LNCaP clone FGC (cell line): ENCODE measurements at regions not wholly inside any gene's neighbourhood (a gene's known extent, or its start where the extent isn't known, plus 50 kb on each side); places are given as distances from the start of the nearest gene placed in this dataset.

Experiments
- DNase-seq: peaks from one replicate; pipeline ENCODE4 v3.0.0-alpha.2; 2011; ENCODE audit warnings: low read depth
- H3K4me3 ChIP-seq: 2 replicates; pipeline ENCODE4 v1.5.1; 2011; ENCODE audit warnings: mild to moderate bottlenecking, low read depth, low read length, control low read depth
- TF ChIP-seq, protein P1 (sequence below): IDR thresholded peaks from 2 replicates; pipeline ENCODE4 v1.5.1; 2012; ENCODE audit warnings: mild to moderate bottlenecking; ENCODE audit not compliant: control insufficient read depth, insufficient read depth; ENCODE audit errors: extremely low read depth

DNA sequence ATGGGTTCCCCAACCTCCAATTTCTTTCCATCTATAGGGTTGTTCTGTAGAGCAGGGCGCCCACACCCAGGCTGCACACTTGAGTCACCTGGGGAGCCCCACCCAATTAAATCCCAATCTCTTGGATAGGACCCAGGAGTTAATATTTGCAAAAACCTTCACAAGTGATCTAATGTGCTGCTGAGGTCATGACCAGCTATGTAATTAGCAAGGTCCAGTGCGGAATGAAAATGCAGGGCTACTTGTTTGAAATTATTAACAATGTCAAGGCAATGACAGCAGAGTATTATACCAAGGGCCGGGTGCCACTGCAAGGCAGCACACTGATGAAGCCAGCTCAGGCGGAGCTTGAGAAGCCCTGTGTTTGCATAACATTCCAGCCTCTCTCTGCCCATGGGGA is 302.7 kb downstream of the MAF start:
- no peak for DNase-seq
- TF ChIP-seq, protein P1, sequence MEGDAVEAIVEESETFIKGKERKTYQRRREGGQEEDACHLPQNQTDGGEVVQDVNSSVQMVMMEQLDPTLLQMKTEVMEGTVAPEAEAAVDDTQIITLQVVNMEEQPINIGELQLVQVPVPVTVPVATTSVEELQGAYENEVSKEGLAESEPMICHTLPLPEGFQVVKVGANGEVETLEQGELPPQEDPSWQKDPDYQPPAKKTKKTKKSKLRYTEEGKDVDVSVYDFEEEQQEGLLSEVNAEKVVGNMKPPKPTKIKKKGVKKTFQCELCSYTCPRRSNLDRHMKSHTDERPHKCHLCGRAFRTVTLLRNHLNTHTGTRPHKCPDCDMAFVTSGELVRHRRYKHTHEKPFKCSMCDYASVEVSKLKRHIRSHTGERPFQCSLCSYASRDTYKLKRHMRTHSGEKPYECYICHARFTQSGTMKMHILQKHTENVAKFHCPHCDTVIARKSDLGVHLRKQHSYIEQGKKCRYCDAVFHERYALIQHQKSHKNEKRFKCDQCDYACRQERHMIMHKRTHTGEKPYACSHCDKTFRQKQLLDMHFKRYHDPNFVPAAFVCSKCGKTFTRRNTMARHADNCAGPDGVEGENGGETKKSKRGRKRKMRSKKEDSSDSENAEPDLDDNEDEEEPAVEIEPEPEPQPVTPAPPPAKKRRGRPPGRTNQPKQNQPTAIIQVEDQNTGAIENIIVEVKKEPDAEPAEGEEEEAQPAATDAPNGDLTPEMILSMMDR, result no peak
- no peak overlapping the region for H3K4me3 ChIP-seq

DNA sequence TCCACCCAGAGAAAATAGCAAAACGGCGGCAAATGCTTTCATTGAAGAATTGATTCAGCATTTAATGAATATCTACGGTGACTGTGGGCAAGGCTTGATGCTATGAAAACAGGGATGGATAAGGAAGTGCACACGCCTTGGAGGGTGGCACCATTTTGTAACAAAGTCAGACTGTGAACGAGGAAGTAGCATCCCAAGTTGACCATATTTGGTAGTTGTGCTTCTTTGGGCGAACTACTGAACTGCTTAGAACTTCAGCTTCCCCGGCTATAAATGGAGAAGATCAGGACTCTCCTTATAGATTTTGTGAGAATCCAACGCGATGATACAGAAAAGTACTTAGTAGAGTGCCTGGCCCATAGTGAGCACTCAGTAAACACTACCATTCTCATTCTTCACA is 303.2 kb downstream of the MAF start:
- no peak for DNase-seq
- H3K4me3 ChIP-seq, result no peak overlapping the region
- TF ChIP-seq, protein P1, result no peak

DNA sequence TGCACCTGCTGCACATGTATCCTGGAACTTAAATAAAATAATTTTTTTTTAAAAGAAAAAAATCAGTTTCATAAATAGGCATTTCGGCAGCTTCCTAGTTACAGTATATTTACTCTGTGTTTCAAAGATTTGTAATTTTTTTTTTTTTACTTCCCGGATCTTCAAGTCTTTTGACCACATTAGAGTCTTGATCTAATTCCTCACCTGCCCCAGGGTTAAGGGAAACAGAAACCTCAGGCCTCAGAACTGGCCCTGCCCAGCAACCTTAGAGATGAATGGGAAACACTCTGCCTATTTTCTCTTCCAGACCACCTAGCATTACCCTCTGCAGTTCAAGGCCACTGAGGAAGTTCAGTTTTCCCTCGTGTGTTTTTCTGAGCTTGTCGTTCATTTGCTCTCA is 304.0 kb downstream of the MAF start:
- no peak overlapping the region for H3K4me3 ChIP-seq
- DNase-seq, result no peak
- TF ChIP-seq, protein P1, result no peak

DNA sequence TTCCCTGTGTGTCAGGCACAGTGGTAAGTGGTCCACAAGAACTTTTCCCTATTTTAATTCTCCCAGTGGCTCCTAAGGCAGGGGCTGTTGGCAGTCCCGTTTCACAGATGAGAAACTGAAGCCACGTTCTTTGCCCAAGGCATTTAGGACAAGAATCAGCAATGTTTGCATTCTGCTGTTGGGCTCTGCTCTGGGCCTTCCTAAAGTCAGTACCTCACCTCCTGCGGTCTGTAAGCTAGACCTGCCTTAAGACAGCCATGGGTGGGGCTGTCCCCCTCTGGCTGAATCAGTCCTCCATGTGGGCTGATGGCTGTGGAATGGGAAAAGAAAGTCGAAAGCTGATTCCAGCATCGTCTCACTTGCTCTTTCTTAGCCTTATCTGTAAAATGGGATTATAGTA is 304.8 kb downstream of the MAF start:
- no peak for DNase-seq
- TF ChIP-seq, protein P1, result no peak
- H3K4me3 ChIP-seq, result no peak overlapping the region

DNA sequence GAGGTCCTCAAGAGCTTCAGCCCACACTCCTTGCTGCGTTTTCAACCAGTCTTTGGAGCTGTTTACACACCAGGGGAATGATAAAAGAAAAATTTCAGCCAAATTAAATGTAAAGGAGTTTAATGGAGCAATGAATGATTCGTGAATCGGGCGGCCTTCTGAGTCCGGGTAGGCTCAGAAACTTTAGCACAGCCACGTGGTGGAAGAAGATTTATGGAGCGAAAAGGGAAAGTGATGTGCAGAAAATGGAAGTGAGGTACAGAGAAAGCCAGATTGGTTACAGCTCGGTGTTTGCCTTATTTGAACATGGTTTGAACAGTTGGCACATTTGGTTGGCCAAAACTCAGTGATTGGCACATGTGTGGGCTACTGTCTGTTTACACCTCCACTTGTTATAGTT is 305.4 kb downstream of the MAF start:
- no peak for DNase-seq
- TF ChIP-seq, protein P1, result no peak
- no peak overlapping the region for H3K4me3 ChIP-seq

DNA sequence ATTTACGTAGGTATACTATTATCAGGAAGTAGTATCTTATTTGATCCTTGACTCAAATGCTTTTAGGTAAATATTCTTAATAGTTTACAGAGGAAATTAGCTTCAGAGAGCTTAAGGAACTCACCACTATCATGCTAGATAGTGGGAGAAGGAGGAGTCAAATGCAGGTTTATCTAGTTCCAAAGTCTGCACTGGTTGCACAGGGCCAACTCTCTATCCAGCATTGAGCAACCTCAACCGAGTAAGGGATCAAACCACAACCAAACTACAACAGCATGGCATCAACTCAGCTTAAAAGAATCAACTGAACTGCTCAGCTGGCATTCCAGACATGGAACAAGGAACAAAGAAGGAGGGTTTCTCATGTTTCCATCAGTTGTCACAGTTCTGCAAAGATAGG is 306.0 kb downstream of the MAF start:
- no peak for DNase-seq
- TF ChIP-seq, protein P1, result no peak
- H3K4me3 ChIP-seq, result no peak overlapping the region

DNA sequence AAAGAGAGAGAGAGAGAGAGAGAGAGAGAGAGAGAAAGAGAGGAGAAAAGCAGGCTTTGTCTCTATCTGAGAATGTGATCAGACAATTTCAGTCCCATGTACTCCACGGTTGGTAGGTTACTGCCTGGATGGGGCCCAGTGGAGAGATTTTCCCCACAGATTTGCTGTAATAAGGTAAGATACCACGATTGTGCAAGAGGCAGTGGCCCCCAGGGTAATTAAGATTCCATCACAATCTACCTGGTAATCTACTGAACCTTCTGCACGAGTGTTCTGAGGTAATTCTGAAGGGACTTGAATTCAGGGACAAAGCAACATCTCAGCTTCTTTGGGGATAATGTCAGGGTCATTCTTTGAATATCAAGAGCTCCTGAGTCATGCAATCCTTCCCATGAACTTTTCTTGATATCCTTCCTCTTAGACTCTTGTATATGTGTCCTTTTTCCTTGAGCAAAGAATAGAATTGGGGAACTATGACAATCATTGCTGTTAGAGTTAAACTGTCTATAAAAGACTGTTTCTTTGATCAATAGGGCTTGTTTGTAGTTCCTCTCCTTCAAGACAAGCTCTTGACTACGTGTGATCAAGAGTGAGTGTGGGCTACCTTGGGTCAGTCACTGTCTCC is 306.6 kb downstream of the MAF start:
- DNase-seq, result no peak
- TF ChIP-seq, protein P1, result no peak
- no peak overlapping the region for H3K4me3 ChIP-seq
